ENCODE measurements at regions not wholly inside any gene's neighbourhood (a gene's known extent, or its start where the extent isn't known, plus 50 kb on each side); places are given as distances from the start of the nearest gene placed in this dataset.

DNA sequence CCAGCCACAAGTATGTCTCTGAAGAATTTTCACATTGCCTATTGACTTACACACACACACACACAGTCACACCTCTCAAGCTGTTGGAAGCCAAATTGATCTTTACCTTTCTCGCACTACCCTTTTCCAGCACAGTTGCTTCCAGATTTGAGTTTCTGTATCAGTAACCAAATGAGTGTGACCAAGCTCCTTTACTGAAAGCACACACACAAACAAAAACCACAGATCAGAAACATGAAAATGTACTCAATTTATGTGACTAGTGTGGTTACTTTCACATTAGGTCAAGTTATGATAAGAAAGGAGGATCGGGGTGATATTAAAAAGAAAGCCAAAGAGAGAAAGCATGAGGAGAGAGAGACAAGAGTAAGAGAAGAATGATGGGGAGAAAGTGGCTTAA lies 993.9 kb upstream of the POU3F3 start:
- DNase-seq = no peak
- Histone ChIP-seq H3K27ac (ENCODE audit: low read depth in 2 of 2, low read length in 1 of 2) (no peak overlapping the region), H3K36me3 (replicated peaks in 1 of 2; ENCODE audit: control insufficient read depth in 1 of 2, insufficient read depth in 2 of 2, low read length in 1 of 2) (no peaks in the 10 kb centered on the region), H4K20me1 (ENCODE audit: insufficient read depth) (no peaks in the 10 kb centered on the region), H3K79me2 (ENCODE audit: insufficient read depth) (no peaks in the 10 kb centered on the region), H3K4me1 (ENCODE audit: control insufficient read depth in 1 of 2, insufficient read depth in 2 of 2, low read depth in 1 of 2, low read length in 1 of 2) (no peaks in the 10 kb centered on the region), H3F3A (replicated peaks; ENCODE audit: insufficient read depth) (no peaks in the 10 kb centered on the region), H3K9me3 (no peaks in the 10 kb centered on the region), H3K27me3 (ENCODE audit: insufficient read depth) (no peaks in the 10 kb centered on the region), H3K9me2 (no peaks in the 10 kb centered on the region), H3K4me3 (ENCODE audit: low read depth in 2 of 2, low read length in 1 of 2) (no peak overlapping the region), H3K4me2 (no peak overlapping the region), H2AFZ (ENCODE audit: low read depth) (no peak overlapping the region), H3K9ac (no peak overlapping the region)
- WGBS (ENCODE audit: low lambda C conversion rate) = 0% methylated on average over 2 of the region's 2 CpGs
- ChIA-PET CTCF (no interaction called here), POLR2A (no interaction called here)
- TF ChIP-seq EZH2phosphoT487 (IDR thresholded peaks at IDR 0.05; ENCODE audit: borderline replicate concordance, low read depth) (no peak), POLR2AphosphoS5 (IDR thresholded peaks at IDR 0.05; ENCODE audit: low read depth, low read length) (no peak), RAD21 (IDR thresholded peaks at IDR 0.05; ENCODE audit: low read length) (no peak), RXRA (IDR thresholded peaks at IDR 0.05; ENCODE audit: borderline replicate concordance, low read depth) (no peak), YY1 (IDR thresholded peaks at IDR 0.05; ENCODE audit: low read depth) (no peak), RFX5 (IDR thresholded peaks at IDR 0.05; ENCODE audit: low read length) (no peak), SIN3A (IDR thresholded peaks at IDR 0.05; ENCODE audit: borderline replicate concordance, low read depth, low read length) (no peak), JUND (IDR thresholded peaks at IDR 0.05) (no peak)
- TF ChIP-seq, protein P1, sequence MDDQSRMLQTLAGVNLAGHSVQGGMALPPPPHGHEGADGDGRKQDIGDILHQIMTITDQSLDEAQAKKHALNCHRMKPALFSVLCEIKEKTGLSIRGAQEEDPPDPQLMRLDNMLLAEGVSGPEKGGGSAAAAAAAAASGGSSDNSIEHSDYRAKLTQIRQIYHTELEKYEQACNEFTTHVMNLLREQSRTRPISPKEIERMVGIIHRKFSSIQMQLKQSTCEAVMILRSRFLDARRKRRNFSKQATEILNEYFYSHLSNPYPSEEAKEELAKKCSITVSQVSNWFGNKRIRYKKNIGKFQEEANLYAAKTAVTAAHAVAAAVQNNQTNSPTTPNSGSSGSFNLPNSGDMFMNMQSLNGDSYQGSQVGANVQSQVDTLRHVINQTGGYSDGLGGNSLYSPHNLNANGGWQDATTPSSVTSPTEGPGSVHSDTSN (IDR thresholded peaks at IDR 0.05) = no peak
- TF ChIP-seq, protein P2, sequence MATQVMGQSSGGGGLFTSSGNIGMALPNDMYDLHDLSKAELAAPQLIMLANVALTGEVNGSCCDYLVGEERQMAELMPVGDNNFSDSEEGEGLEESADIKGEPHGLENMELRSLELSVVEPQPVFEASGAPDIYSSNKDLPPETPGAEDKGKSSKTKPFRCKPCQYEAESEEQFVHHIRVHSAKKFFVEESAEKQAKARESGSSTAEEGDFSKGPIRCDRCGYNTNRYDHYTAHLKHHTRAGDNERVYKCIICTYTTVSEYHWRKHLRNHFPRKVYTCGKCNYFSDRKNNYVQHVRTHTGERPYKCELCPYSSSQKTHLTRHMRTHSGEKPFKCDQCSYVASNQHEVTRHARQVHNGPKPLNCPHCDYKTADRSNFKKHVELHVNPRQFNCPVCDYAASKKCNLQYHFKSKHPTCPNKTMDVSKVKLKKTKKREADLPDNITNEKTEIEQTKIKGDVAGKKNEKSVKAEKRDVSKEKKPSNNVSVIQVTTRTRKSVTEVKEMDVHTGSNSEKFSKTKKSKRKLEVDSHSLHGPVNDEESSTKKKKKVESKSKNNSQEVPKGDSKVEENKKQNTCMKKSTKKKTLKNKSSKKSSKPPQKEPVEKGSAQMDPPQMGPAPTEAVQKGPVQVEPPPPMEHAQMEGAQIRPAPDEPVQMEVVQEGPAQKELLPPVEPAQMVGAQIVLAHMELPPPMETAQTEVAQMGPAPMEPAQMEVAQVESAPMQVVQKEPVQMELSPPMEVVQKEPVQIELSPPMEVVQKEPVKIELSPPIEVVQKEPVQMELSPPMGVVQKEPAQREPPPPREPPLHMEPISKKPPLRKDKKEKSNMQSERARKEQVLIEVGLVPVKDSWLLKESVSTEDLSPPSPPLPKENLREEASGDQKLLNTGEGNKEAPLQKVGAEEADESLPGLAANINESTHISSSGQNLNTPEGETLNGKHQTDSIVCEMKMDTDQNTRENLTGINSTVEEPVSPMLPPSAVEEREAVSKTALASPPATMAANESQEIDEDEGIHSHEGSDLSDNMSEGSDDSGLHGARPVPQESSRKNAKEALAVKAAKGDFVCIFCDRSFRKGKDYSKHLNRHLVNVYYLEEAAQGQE (IDR thresholded peaks at IDR 0.05; ENCODE audit: low read depth, low read length) = no peak

DNA sequence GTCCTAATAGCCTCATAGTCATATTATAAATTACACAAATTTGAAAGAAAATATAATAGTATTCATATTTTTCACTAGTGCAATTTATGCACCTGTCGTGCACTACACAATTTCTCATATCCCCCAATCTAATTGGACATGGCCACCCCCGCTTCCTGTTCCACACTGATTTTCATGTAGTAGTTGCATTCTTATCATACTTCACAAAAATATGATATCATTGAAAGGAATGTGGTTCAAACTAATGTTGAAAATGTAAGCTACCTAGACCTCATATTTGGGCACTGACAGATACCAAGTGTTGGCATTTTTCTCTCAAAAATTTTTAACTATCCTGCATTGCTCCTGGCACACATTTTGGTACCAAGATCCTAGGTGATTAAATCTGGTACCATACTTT lies 985.5 kb upstream of the POU3F3 start:
- 16% methylated on average over 2 of the region's 2 CpGs for WGBS (ENCODE audit: low lambda C conversion rate)
- no peaks in the 10 kb centered on the region for H3K9me2 ChIP-seq
- ChIA-PET CTCF (no interaction called here), POLR2A (no interaction called here)
- no peak overlapping the region for H3K4me3 ChIP-seq (ENCODE audit: low read depth in 2 of 2, low read length in 1 of 2)
- no peak overlapping the region for H3K9ac ChIP-seq
- no peak overlapping the region for H2AFZ ChIP-seq (ENCODE audit: low read depth)
- no peak overlapping the region for H3K27ac ChIP-seq (ENCODE audit: low read depth in 2 of 2, low read length in 1 of 2)
- H3K4me2 ChIP-seq = no peak overlapping the region
- H3K27me3 ChIP-seq (ENCODE audit: insufficient read depth) = no peaks in the 10 kb centered on the region
- DNase-seq = no peak
- H3K36me3 ChIP-seq (replicated peaks in 1 of 2; ENCODE audit: control insufficient read depth in 1 of 2, insufficient read depth in 2 of 2, low read length in 1 of 2) = no peaks in the 10 kb centered on the region
- H3K79me2 ChIP-seq (ENCODE audit: insufficient read depth) = no peaks in the 10 kb centered on the region
- no peaks in the 10 kb centered on the region for H3K4me1 ChIP-seq (ENCODE audit: control insufficient read depth in 1 of 2, insufficient read depth in 2 of 2, low read depth in 1 of 2, low read length in 1 of 2)
- TF ChIP-seq, protein P2 (IDR thresholded peaks at IDR 0.05; ENCODE audit: low read depth, low read length) = no peak
- TF ChIP-seq, protein P3, sequence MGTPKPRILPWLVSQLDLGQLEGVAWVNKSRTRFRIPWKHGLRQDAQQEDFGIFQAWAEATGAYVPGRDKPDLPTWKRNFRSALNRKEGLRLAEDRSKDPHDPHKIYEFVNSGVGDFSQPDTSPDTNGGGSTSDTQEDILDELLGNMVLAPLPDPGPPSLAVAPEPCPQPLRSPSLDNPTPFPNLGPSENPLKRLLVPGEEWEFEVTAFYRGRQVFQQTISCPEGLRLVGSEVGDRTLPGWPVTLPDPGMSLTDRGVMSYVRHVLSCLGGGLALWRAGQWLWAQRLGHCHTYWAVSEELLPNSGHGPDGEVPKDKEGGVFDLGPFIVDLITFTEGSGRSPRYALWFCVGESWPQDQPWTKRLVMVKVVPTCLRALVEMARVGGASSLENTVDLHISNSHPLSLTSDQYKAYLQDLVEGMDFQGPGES (IDR thresholded peaks at IDR 0.05; ENCODE audit: low read depth, low read length) = no peak
- TF ChIP-seq NFIC (IDR thresholded peaks at IDR 0.05; ENCODE audit: borderline replicate concordance) (no peak), NRF1 (IDR thresholded peaks at IDR 0.05; ENCODE audit: low read depth, low read length) (no peak)
- H3F3A ChIP-seq (replicated peaks; ENCODE audit: insufficient read depth) = no peaks in the 10 kb centered on the region
- H3K9me3 ChIP-seq = no peaks in the 10 kb centered on the region
- H4K20me1 ChIP-seq (ENCODE audit: insufficient read depth) = no peaks in the 10 kb centered on the region
